ENCODE measurements at regions not wholly inside any gene's neighbourhood (a gene's known extent, or its start where the extent isn't known, plus 50 kb on each side); places are given as distances from the start of the nearest gene placed in this dataset.
A peak's percentile ranks its signal among the peaks of the same experiment; 100 is the strongest.

DNA sequence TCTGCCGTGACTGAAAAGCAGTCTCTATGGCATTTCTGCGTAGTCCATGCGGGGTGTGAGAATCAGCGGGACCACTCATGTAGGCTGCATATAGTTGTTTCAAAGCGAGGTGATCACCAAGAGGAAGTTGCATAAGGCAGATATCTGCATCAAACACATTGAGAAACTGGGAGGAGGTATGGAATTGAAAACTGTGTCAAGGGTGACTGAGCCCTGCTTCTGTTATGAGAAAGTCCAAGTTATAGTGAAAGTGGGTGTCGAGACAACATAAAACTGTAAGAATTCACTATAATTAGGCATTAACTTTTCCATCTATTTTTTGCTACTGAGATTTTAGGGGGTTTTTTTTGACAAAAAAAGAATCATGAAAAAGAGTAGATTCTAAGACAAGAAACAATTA, 109.3 kb downstream of the ZIC1 start:
- BruUV-seq (replicated peaks) = no TSS peak
- no peak for FAIRE-seq

More for the DNA sequence above, 109.3 kb downstream of the ZIC1 start:
- WGBS (ENCODE audit: insufficient coverage, insufficient replicate concordance, low lambda C conversion rate, missing lambda C conversion rate) = 60% methylated on average over 6 of the region's 6 CpGs
- H2AFZ ChIP-seq (ENCODE audit: control insufficient read depth, low read depth, low read length) = no peak overlapping the region
- DNase-seq (ENCODE audit: low read depth, low spot score) (no peak), ATAC-seq (peak; percentile 64)
- H3K36me3 ChIP-seq (ENCODE audit: control insufficient read depth in 2 of 2, insufficient read depth in 2 of 2, low read length in 1 of 2) = no peaks in the 10 kb centered on the region
- POLR2A ChIA-PET = no interaction called here
- TF ChIP-seq, protein P1, sequence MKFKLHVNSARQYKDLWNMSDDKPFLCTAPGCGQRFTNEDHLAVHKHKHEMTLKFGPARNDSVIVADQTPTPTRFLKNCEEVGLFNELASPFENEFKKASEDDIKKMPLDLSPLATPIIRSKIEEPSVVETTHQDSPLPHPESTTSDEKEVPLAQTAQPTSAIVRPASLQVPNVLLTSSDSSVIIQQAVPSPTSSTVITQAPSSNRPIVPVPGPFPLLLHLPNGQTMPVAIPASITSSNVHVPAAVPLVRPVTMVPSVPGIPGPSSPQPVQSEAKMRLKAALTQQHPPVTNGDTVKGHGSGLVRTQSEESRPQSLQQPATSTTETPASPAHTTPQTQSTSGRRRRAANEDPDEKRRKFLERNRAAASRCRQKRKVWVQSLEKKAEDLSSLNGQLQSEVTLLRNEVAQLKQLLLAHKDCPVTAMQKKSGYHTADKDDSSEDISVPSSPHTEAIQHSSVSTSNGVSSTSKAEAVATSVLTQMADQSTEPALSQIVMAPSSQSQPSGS (IDR thresholded peaks at IDR 0.05; ENCODE audit: low read length) = peak; percentile 21; the same call in 1 of the 2 replicates
- TF ChIP-seq POLR2AphosphoS5 (IDR thresholded peaks at IDR 0.05; ENCODE audit: low read length) (no peak), NFIC (IDR thresholded peaks at IDR 0.05; ENCODE audit: low read depth, low read length) (peak; percentile 65; the same call in 1 of the 2 replicates), JUNB (IDR thresholded peaks at IDR 0.05) (peak; percentile 69), SP1 (IDR thresholded peaks at IDR 0.05; ENCODE audit: low read depth, low read length) (no peak)
- TF ChIP-seq, protein P2, sequence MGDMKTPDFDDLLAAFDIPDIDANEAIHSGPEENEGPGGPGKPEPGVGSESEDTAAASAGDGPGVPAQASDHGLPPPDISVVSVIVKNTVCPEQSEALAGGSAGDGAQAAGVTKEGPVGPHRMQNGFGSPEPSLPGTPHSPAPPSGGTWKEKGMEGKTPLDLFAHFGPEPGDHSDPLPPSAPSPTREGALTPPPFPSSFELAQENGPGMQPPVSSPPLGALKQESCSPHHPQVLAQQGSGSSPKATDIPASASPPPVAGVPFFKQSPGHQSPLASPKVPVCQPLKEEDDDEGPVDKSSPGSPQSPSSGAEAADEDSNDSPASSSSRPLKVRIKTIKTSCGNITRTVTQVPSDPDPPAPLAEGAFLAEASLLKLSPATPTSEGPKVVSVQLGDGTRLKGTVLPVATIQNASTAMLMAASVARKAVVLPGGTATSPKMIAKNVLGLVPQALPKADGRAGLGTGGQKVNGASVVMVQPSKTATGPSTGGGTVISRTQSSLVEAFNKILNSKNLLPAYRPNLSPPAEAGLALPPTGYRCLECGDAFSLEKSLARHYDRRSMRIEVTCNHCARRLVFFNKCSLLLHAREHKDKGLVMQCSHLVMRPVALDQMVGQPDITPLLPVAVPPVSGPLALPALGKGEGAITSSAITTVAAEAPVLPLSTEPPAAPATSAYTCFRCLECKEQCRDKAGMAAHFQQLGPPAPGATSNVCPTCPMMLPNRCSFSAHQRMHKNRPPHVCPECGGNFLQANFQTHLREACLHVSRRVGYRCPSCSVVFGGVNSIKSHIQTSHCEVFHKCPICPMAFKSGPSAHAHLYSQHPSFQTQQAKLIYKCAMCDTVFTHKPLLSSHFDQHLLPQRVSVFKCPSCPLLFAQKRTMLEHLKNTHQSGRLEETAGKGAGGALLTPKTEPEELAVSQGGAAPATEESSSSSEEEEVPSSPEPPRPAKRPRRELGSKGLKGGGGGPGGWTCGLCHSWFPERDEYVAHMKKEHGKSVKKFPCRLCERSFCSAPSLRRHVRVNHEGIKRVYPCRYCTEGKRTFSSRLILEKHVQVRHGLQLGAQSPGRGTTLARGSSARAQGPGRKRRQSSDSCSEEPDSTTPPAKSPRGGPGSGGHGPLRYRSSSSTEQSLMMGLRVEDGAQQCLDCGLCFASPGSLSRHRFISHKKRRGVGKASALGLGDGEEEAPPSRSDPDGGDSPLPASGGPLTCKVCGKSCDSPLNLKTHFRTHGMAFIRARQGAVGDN (IDR thresholded peaks at IDR 0.05) = no peak
- no peaks in the 10 kb centered on the region for H3K9me3 ChIP-seq (replicated peaks; ENCODE audit: control insufficient read depth, insufficient read depth, low read length)
- no peak overlapping the region for H3K4me2 ChIP-seq (ENCODE audit: control insufficient read depth, insufficient read depth)
- RAD21 ChIA-PET (ENCODE audit: unreplicated experiment) = no interaction called here
- no peak overlapping the region for H3K9ac ChIP-seq (ENCODE audit: control insufficient read depth, insufficient read depth, low read length)
- intact Hi-C loops (cut with micrococcal nuclease; ENCODE audit: unreplicated experiment) = no loop called here
- H3K27ac ChIP-seq (ENCODE audit: control insufficient read depth, insufficient read depth) = no peak overlapping the region
- no peaks in the 10 kb centered on the region for H4K20me1 ChIP-seq (ENCODE audit: control insufficient read depth, insufficient read depth)
- no peaks in the 10 kb centered on the region for H3K27me3 ChIP-seq (replicated peaks in 1 of 2; ENCODE audit: control insufficient read depth in 2 of 2, insufficient read depth in 2 of 2, low read length in 1 of 2)
- CTCF ChIA-PET = no interaction called here
- no peaks in the 10 kb centered on the region for H3K79me2 ChIP-seq (ENCODE audit: control insufficient read depth, insufficient read depth, low read length)
- SMC1A ChIA-PET (ENCODE audit: uncharacterized antibody, unreplicated experiment) = no interaction called here
- in situ Hi-C loops (cut with MboI) = no loop called here
- no peak overlapping the region for H3K4me3 ChIP-seq
- H3K4me1 ChIP-seq (ENCODE audit: control insufficient read depth, insufficient read depth, low read length) = no peaks in the 10 kb centered on the region
